H9 (cell line): ENCODE measurements at regions not wholly inside any gene's neighbourhood (a gene's known extent, or its start where the extent isn't known, plus 50 kb on each side); places are given as distances from the start of the nearest gene placed in this dataset.

Experiments used
- DNase-seq: peaks from one replicate; pipeline ENCODE4 v3.0.0-alpha.2; 2017
- H2AFZ ChIP-seq: one replicate; pipeline ENCODE4 v1.6.1; 2013; ENCODE audit warnings: mild to moderate bottlenecking, low read length, control low read depth, moderate library complexity
- H2AK5ac ChIP-seq: 2 replicates; pipeline ENCODE4 v1.6.1; 2013; ENCODE audit warnings: low read length, control low read depth, mixed read lengths; ENCODE audit not compliant: insufficient read length
- H2BK120ac ChIP-seq: one replicate; pipeline ENCODE4 v1.6.1; 2013; ENCODE audit warnings: low read depth, mild to moderate bottlenecking, low read length, control low read depth, inconsistent platforms; ENCODE audit not compliant: poor library complexity, severe bottlenecking
- H2BK12ac ChIP-seq: 2 replicates; pipeline ENCODE4 v1.6.1; 2013; ENCODE audit warnings: low read length, control low read depth, mixed read lengths, low read depth; ENCODE audit not compliant: insufficient read length
- H2BK15ac ChIP-seq: 2 replicates; pipeline ENCODE4 v1.6.1; 2013; ENCODE audit warnings: low read depth, low read length, control low read depth
- H2BK20ac ChIP-seq: one replicate; pipeline ENCODE4 v1.6.1; 2013; ENCODE audit warnings: low read depth, mild to moderate bottlenecking, low read length, control low read depth, inconsistent platforms; ENCODE audit not compliant: poor library complexity, severe bottlenecking
- H2BK5ac ChIP-seq: 2 replicates; pipeline ENCODE4 v1.6.1; 2013; ENCODE audit warnings: low read length, control low read depth, mixed read lengths; ENCODE audit not compliant: insufficient read length
- H3K14ac ChIP-seq: 2 replicates; pipeline ENCODE4 v1.6.1; 2013; ENCODE audit warnings: low read length, control low read depth; ENCODE audit not compliant: insufficient read depth
- H3K18ac ChIP-seq: 2 replicates; pipeline ENCODE4 v1.6.1; 2013; ENCODE audit warnings: low read depth, mild to moderate bottlenecking, mixed read lengths, low read length, control low read depth; ENCODE audit not compliant: insufficient read length
- H3K23ac ChIP-seq: 2 replicates; pipeline ENCODE4 v1.6.1; 2013; ENCODE audit warnings: low read length, control low read depth, mixed read lengths, low read depth; ENCODE audit not compliant: insufficient read length
- H3K23me2 ChIP-seq: 2 replicates; pipeline ENCODE4 v1.6.1; 2013; ENCODE audit warnings: low read depth, mild to moderate bottlenecking, mixed read lengths, low read length, control low read depth; ENCODE audit not compliant: insufficient read length, poor library complexity, severe bottlenecking
- H3K27ac ChIP-seq: 2 replicates; pipeline ENCODE4 v1.5.1; 2013; ENCODE audit warnings: low read length, control low read depth, mixed read lengths, low read depth; ENCODE audit not compliant: insufficient read length
- H3K27me3 ChIP-seq: 2 replicates; pipeline ENCODE4 v1.6.1; 2013; ENCODE audit warnings: low read length, control low read depth, inconsistent platforms; ENCODE audit not compliant: insufficient read depth
- H3K4ac ChIP-seq: 2 replicates; pipeline ENCODE4 v1.6.1; 2013; ENCODE audit warnings: low read depth, mild to moderate bottlenecking, control low read depth, inconsistent platforms, low read length, moderate library complexity
- H3K4me1 ChIP-seq: 2 replicates; pipeline ENCODE4 v1.6.1; 2013; ENCODE audit warnings: low read length, control low read depth, inconsistent platforms; ENCODE audit not compliant: insufficient read depth
- H3K4me2 ChIP-seq: 2 replicates; pipeline ENCODE4 v1.6.1; 2013; ENCODE audit warnings: low read length, control low read depth, mixed read lengths; ENCODE audit not compliant: insufficient read length, insufficient read depth
- H3K56ac ChIP-seq: 2 replicates; pipeline ENCODE4 v1.6.1; 2013; ENCODE audit warnings: low read depth, mild to moderate bottlenecking, mixed read lengths, low read length, control low read depth; ENCODE audit not compliant: insufficient read length
- H3K79me1 ChIP-seq: 2 replicates; pipeline ENCODE4 v1.6.1; 2013; ENCODE audit warnings: low read depth, mild to moderate bottlenecking, moderate library complexity, low read length, control low read depth, inconsistent platforms; ENCODE audit not compliant: insufficient read depth, poor library complexity, severe bottlenecking
- H3K79me2 ChIP-seq: 2 replicates; pipeline ENCODE4 v1.6.1; 2013; ENCODE audit warnings: low read length, control low read depth, inconsistent platforms; ENCODE audit not compliant: insufficient read depth
- H3K9ac ChIP-seq: 2 replicates; pipeline ENCODE4 v1.6.1; 2013; ENCODE audit warnings: low read length, control low read depth, mixed read lengths; ENCODE audit not compliant: insufficient read length; ENCODE audit errors: extremely low read depth
- H3K9me3 ChIP-seq: one replicate; pipeline ENCODE4 v1.6.1; 2013; ENCODE audit warnings: low read depth, low read length, inconsistent platforms; ENCODE audit not compliant: control insufficient read depth
- H3T11ph ChIP-seq: one replicate; pipeline ENCODE4 v1.6.1; 2013; ENCODE audit warnings: mild to moderate bottlenecking, low read length, control low read depth, inconsistent platforms
- H4K20me1 ChIP-seq: one replicate; pipeline ENCODE4 v1.6.1; 2013; ENCODE audit not compliant: control insufficient read depth, insufficient read length, insufficient read depth
- H4K5ac ChIP-seq: 2 replicates; pipeline ENCODE4 v1.6.1; 2013; ENCODE audit warnings: low read depth, mild to moderate bottlenecking, mixed read lengths, low read length, control low read depth; ENCODE audit not compliant: insufficient read length
- H4K8ac ChIP-seq: replicated peaks from 2 replicates; pipeline ENCODE4 v1.6.1; 2013; ENCODE audit warnings: low read length, control low read depth, mixed read lengths, low read depth; ENCODE audit not compliant: insufficient read length
- H4K91ac ChIP-seq: 2 replicates; pipeline ENCODE4 v1.6.1; 2013; ENCODE audit warnings: low read depth, mild to moderate bottlenecking, moderate library complexity, mixed read lengths, low read length, control low read depth; ENCODE audit not compliant: insufficient read length
- H3K27ac Mint-ChIP-seq, 3 experiments: 2 replicates in 2 of 3; 3 replicates in 1 of 3; pipeline ENCODE4 v1.8.0; 2020 to 2021; ENCODE audit warnings: mixed read lengths in 3 of 3, mild to moderate bottlenecking in 1 of 3, moderate library complexity in 1 of 3
- H3K27me3 Mint-ChIP-seq: 2 replicates; pipeline ENCODE4 v1.8.0; 2021; ENCODE audit warnings: low read depth, mild to moderate bottlenecking, moderate library complexity, mixed read lengths
- H3K36me3 Mint-ChIP-seq, 3 experiments: 2 replicates in 2 of 3; 3 replicates in 1 of 3; pipeline ENCODE4 v1.8.0; 2020 to 2021; ENCODE audit warnings: low read depth in 3 of 3, mixed read lengths in 3 of 3; ENCODE audit not compliant: insufficient read depth in 1 of 3
- H3K4me1 Mint-ChIP-seq, 2 experiments: 2 replicates each; pipeline ENCODE4 v1.8.0; 2020; ENCODE audit warnings: mixed read lengths in 2 of 2
- H3K4me3 Mint-ChIP-seq, 2 experiments: 2 replicates in 1 of 2; 3 replicates in 1 of 2; pipeline ENCODE4 v1.8.0; 2020 to 2021; ENCODE audit warnings: mild to moderate bottlenecking in 2 of 2, mixed read lengths in 2 of 2, moderate library complexity in 1 of 2
- H3K9me3 Mint-ChIP-seq, 2 experiments: 2 replicates in 1 of 2; 3 replicates in 1 of 2; pipeline ENCODE4 v1.8.0; 2020; ENCODE audit warnings: mild to moderate bottlenecking in 2 of 2, mixed read lengths in 2 of 2, moderate library complexity in 1 of 2
- WGBS: extraction: QIAGEN DNeasy Blood & Tissue Kit; methylation state at CpG from one replicate; pipeline ENCODE4 v1.1.7; 2013; ENCODE audit warnings: missing lambda C conversion rate, low lambda C conversion rate, mixed read lengths; ENCODE audit not compliant: insufficient read length; ENCODE audit errors: extremely low coverage; 5-methylcytosine and 5-hydroxymethylcytosine counted together
- TF ChIP-seq, protein P1 (sequence below): fragments of 200-600 bp; sonication (generic); conservative IDR thresholded peaks from 3 replicates; pipeline ENCODE4 v1.8.0; 2021; ENCODE audit warnings: antibody characterized with exemption, mild to moderate bottlenecking

DNA sequence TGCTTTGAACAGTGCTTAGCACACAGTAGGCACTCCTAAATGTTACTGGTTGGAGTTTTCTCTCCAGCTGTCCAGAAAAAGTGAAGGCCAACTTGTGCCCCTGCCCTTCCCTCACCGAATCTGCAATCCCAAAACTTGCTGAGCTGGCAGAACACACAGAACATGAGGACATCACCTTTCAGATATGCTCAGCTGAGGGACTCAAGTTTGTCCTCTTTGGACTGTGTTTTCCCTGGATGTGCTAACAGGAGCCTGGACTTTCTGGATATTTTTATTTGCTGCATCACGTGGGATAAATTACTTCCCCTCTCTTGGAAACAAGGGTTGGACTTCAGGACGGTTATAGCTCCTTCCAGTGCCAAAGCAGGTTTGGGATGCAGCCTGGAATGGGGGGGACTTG, 59.5 kb upstream of the SMAD6 start:
- H4K5ac ChIP-seq = no peak overlapping the region
- TF ChIP-seq, protein P1, sequence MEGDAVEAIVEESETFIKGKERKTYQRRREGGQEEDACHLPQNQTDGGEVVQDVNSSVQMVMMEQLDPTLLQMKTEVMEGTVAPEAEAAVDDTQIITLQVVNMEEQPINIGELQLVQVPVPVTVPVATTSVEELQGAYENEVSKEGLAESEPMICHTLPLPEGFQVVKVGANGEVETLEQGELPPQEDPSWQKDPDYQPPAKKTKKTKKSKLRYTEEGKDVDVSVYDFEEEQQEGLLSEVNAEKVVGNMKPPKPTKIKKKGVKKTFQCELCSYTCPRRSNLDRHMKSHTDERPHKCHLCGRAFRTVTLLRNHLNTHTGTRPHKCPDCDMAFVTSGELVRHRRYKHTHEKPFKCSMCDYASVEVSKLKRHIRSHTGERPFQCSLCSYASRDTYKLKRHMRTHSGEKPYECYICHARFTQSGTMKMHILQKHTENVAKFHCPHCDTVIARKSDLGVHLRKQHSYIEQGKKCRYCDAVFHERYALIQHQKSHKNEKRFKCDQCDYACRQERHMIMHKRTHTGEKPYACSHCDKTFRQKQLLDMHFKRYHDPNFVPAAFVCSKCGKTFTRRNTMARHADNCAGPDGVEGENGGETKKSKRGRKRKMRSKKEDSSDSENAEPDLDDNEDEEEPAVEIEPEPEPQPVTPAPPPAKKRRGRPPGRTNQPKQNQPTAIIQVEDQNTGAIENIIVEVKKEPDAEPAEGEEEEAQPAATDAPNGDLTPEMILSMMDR = no peak
- Mint-ChIP-seq H3K9me3 (no peaks in the 10 kb centered on the region), H3K36me3 (no peaks in the 10 kb centered on the region), H3K27ac (no peak overlapping the region), H3K4me1 (peaks cover 11 to 28% of the 10 kb centered on the region in 2 experiments), H3K27me3 (no peaks in the 10 kb centered on the region; the same call in none of the 2 replicates), H3K4me3 (no peak overlapping the region)
- H3K9ac ChIP-seq = no peak overlapping the region
- H3K4me2 ChIP-seq = no peak overlapping the region
- H3K4me1 ChIP-seq = no peaks in the 10 kb centered on the region
- H3K79me2 ChIP-seq = no peaks in the 10 kb centered on the region
- no peak overlapping the region for H2BK120ac ChIP-seq
- H2AFZ ChIP-seq = no peak overlapping the region
- H3K56ac ChIP-seq = no peak overlapping the region
- no peak for DNase-seq
- H3K79me1 ChIP-seq = no peaks in the 10 kb centered on the region
- H2BK15ac ChIP-seq = no peak overlapping the region
- WGBS = no CpG with 5 or more reads among the region's 3 CpGs
- no peak overlapping the region for H2BK5ac ChIP-seq
- no peak overlapping the region for H3K23ac ChIP-seq
- H3T11ph ChIP-seq = no peak overlapping the region
- H2BK20ac ChIP-seq = no peak overlapping the region
- no peak overlapping the region for H2AK5ac ChIP-seq
- H3K14ac ChIP-seq = no peak overlapping the region
- H3K9me3 ChIP-seq = no peaks in the 10 kb centered on the region
- no peaks in the 10 kb centered on the region for H3K27me3 ChIP-seq
- no peak overlapping the region for H4K8ac ChIP-seq
- H3K27ac ChIP-seq = no peak overlapping the region
- no peak overlapping the region for H3K4ac ChIP-seq
- no peaks in the 10 kb centered on the region for H3K23me2 ChIP-seq
- no peak overlapping the region for H3K18ac ChIP-seq
- no peak overlapping the region for H2BK12ac ChIP-seq
- no peaks in the 10 kb centered on the region for H4K20me1 ChIP-seq
- no peak overlapping the region for H4K91ac ChIP-seq
